AG08395 (cell line): ENCODE measurements at regions not wholly inside any gene's neighbourhood (a gene's known extent, or its start where the extent isn't known, plus 50 kb on each side); places are given as distances from the start of the nearest gene placed in this dataset.

Source experiments
- DNase-seq: peaks from one replicate; pipeline ENCODE4 v3.0.0; 2012; ENCODE audit warnings: mixed read lengths, low spot score

GRCh38 chr2:104537116-104537515, 316.8 kb upstream of the POU3F3 start:
- DNase-seq, result no peak

GRCh38 chr2:104538077-104538476, 315.8 kb upstream of the POU3F3 start:
- DNase-seq, result no peak

- DNase-seq, result no peak
Observed at GRCh38 chr2:104539649-104540048, 314.3 kb upstream of the POU3F3 start.

GRCh38 chr2:104545055-104545454, 308.9 kb upstream of the POU3F3 start:
- DNase-seq, result no peak

- no peak for DNase-seq
Observed at GRCh38 chr2:104546537-104546936, 307.4 kb upstream of the POU3F3 start.

- no peak for DNase-seq
Observed at GRCh38 chr2:104547221-104547620, 306.7 kb upstream of the POU3F3 start.

GRCh38 chr2:104561251-104561650, 292.7 kb upstream of the POU3F3 start:
- DNase-seq, result no peak

GRCh38 chr2:104562537-104562936, 291.4 kb upstream of the POU3F3 start:
- DNase-seq, result no peak

GRCh38 chr2:104563398-104563996, 290.4 kb upstream of the POU3F3 start:
- DNase-seq, result no peak

GRCh38 chr2:104568247-104568646, 285.7 kb upstream of the POU3F3 start:
- DNase-seq, result no peak

GRCh38 chr2:104570259-104570658, 283.7 kb upstream of the POU3F3 start:
- no peak for DNase-seq

- no peak for DNase-seq
Observed at GRCh38 chr2:104572834-104573233, 281.1 kb upstream of the POU3F3 start.

GRCh38 chr2:104574367-104574766, 279.5 kb upstream of the POU3F3 start:
- DNase-seq, result no peak

- DNase-seq, result no peak
Observed at GRCh38 chr2:104577143-104577542, 276.8 kb upstream of the POU3F3 start.

- DNase-seq, result no peak
Observed at GRCh38 chr2:104582471-104582870, 271.4 kb upstream of the POU3F3 start.

- no peak for DNase-seq
Observed at GRCh38 chr2:104583811-104584210, 270.1 kb upstream of the POU3F3 start.

GRCh38 chr2:104584393-104584792, 269.5 kb upstream of the POU3F3 start:
- DNase-seq, result no peak

- DNase-seq, result no peak
Observed at GRCh38 chr2:104595576-104595975, 258.3 kb upstream of the POU3F3 start.

- no peak for DNase-seq
Observed at GRCh38 chr2:104597942-104598341, 256.0 kb upstream of the POU3F3 start.

GRCh38 chr2:104598636-104599035, 255.3 kb upstream of the POU3F3 start:
- no peak for DNase-seq

GRCh38 chr2:104599787-104600510, 254.0 kb upstream of the POU3F3 start:
- DNase-seq, result no peak

GRCh38 chr2:104606056-104606455, 247.9 kb upstream of the POU3F3 start:
- no peak for DNase-seq

- DNase-seq, result no peak
Observed at GRCh38 chr2:104616856-104617255, 237.1 kb upstream of the POU3F3 start.

- DNase-seq, result no peak
Observed at GRCh38 chr2:104620801-104621200, 233.1 kb upstream of the POU3F3 start.
